ENCODE measurements at regions not wholly inside any gene's neighbourhood (a gene's known extent, or its start where the extent isn't known, plus 50 kb on each side); places are given as distances from the start of the nearest gene placed in this dataset.
"Not testable (repeated sequence)": the region's sequence is repeated elsewhere in the genome, so short reads cannot be mapped to it uniquely, and the experiment has no call there.

GRCh38 chr3:118245312-118245711, 789.3 kb downstream of the IGSF11 start:
- DNase-seq, result no peak

DNA sequence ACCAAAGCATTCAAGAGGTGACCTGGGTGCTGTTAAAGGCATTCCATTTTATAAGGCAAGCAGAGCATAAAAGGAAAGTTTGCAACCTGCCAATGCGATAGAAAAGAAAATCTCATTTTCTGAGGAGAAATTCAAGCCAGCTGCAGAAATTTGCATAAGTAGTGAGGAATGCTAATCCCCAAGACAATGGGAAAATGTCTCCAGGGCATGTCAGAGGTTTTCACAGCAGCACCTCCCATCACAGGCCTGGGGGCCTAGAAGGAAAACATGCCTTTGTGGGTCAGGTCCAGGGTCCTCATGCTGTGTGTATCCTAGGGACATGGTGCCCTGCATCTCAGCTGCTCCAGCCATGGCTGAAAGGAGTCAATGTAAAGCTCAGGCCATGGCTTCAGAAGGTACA, 775.8 kb downstream of the IGSF11 start:
- not testable (repeated sequence) for DNase-seq

- no peak for DNase-seq
These were observed 771.7 kb downstream of the IGSF11 start for GRCh38 chr3:118262800-118263402.

DNA sequence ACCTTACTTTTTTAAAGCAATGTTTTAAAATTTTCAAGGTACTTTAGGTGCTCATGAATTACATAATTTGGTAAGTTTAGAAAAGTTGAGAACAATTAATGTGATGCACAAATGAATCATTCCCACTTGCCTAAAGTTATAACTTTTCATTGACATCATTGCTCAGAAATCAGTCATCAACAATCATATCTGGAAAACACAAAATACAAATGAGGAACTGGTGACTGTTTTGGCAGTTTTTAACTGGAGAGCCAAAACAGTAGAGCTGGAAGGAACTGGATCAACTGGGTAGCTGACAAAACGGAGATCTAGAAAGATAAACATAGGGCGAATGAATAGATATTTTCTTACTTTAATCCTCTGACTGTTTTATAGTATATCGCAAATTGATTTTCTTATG, 767.1 kb downstream of the IGSF11 start:
- DNase-seq, result no peak

- DNase-seq, result no peak
These were observed 765.0 kb downstream of the IGSF11 start for GRCh38 chr3:118269537-118270125.

- no peak for DNase-seq
These were observed 761.7 kb downstream of the IGSF11 start for GRCh38 chr3:118272991-118273390.

DNA sequence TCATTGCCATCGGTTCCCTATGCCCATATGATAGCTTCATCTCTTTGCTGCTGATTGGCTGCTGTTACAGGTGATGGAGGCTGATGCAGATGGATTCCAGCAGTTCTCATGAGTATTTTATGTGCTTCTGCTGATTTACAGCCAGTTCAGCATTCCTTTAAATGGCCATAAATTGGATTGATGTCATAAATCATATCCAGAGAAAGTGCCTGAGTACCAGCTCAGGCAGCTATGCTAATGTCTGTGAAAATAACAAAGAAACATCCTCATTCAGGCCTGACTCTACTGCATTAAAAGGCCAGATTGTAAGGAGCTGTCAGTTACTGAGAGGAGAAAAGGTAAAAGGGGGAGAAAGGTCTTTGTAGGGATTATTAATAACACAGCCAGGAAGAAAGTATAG, 756.8 kb downstream of the IGSF11 start:
- no peak for DNase-seq

- no peak for DNase-seq
These were observed 741.8 kb downstream of the IGSF11 start for GRCh38 chr3:118292841-118293240.

GRCh38 chr3:118298133-118298532, 736.5 kb downstream of the IGSF11 start:
- DNase-seq, result no peak

- DNase-seq, result no peak
These were observed 730.1 kb downstream of the IGSF11 start for GRCh38 chr3:118304557-118304956.

- no peak for DNase-seq
These were observed 701.9 kb downstream of the IGSF11 start for GRCh38 chr3:118332699-118333098.

DNA sequence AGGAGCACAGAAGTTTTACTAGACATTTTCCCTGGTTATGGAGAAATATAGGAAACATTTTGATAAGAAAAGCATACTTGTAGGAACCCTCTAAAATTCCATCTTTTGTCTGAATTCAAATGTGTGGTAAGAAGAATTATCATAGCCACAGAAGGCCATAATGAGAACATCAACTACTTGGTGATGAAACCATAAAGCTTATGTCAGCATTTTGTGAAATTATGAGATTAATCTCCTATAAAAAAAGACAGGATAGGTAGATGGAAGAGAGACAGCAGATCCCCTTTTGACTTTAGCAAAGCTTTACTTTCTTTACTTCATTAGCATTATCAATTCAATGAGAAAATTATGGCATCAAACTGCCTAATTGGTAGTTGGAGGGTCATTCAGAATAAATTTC, 697.0 kb downstream of the IGSF11 start:
- no peak for DNase-seq

GRCh38 chr3:118347396-118348168, 687.1 kb downstream of the IGSF11 start:
- DNase-seq, result no peak

DNA sequence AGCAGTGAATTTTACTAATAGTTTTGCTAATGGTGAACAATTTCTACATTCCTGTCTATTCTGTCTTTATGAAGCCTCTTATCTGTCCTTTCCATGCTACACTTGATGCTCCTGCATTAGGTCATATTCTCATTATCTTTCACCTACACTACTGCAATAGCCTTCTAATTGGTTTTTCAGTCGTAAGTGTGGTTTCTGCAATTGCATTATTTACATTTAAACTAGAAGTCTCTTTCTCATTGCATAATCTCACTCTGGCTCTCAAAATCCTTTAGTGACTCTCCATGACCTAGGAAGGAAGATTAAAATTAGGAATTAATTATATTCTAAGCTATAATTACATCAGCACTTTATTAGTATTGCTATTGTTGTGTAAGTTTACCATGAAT, 686.5 kb downstream of the IGSF11 start:
- DNase-seq, result no peak

DNA sequence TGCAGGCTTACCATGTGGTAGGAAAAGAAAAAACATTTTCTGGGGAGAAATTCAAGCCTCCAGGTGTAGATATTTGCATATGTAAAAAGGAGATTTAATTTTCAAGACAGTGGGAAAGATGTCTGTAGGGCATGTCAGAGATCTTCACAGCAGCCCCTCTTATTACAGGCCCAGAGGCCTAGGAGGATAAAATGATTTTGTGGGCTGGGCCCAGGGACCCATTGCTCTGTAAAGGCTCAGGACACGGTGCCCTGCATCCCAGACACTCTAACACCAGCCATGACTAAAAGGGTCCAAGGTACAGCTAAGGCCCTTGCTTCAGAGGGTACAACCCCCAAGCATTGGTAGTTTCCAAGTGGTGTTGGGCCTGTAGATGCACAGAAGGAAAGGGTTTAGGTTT, 680.1 kb downstream of the IGSF11 start:
- DNase-seq, result no peak

GRCh38 chr3:118369892-118370491, 664.7 kb downstream of the IGSF11 start:
- no peak for DNase-seq

- no peak for DNase-seq
These were observed 654.1 kb downstream of the IGSF11 start for GRCh38 chr3:118380576-118380975.

GRCh38 chr3:118396491-118396890, 638.2 kb downstream of the IGSF11 start:
- DNase-seq, result no peak

DNA sequence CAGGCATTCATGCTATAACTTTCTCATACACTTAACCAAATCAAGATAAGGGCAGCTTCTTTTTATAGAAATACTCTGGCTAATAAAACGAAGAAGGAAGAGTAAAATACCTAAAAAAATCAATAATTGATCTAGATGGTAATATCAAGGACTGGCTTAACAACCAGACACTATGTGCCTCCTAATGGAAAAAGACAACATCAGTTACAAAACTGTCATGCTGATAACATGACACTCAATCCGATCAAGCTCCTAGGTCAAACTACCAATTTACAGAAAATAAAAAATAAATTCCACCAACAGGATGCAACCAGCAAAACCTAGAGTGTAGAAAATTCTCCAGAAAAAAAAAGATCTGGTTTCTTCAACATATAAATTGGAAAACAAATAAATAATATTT, 634.6 kb downstream of the IGSF11 start:
- DNase-seq, result no peak

DNA sequence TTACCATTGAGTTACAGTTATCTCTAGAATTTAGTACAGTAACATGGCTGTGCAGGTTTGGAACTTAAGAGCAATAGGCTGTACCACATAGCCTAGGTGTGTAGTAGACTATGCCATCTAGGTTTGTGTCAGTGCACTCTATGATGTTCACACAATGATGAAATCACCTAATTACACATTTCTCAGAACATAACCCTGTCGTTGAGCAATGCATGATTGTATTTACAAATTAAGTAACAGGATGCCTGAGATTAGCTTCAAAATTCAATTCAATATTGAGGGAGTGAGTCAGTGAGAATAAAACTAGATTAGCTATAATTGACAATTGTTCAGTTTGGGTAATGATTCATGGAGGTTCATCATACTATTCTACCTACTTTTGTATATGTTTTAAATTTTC, 633.8 kb downstream of the IGSF11 start:
- no peak for DNase-seq

GRCh38 chr3:118401887-118402286, 632.8 kb downstream of the IGSF11 start:
- no peak for DNase-seq

DNA sequence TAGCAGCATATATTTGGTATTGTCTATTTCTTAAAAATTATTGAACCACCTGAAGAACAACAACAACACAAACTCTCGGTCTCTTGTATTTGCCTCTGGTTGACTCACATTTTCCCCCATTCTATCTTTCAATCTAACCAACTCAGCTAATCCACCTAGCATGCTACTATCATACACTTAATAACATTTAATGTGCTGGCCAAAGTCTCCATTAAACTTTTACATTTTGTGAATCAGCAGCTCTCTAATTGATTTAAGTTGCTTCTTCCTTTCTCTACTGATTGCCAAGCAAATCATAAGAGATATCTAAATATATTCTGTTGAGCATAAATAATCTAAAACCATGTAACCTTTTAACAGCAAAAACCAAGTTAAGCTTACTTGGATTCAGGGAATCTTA, 631.7 kb downstream of the IGSF11 start:
- DNase-seq, result no peak

DNA sequence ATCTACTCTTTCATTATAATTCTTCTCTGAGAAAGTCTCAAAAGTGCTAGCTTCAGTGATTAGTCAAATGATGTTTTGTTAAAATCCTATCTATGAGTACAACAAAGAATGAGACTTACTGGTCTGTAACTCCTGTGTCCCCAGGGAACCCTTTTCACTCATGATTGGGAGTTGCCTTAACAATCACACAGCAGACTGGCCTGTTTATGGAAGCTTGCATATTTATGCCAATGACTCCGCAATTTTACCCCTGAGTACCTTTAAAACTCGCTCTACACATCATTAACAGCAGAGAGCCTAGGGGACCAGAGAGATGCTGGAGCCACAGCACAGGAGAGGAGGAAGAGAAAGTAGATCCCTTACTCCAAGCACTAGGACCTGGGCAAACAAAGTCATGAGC, 628.1 kb downstream of the IGSF11 start:
- DNase-seq, result no peak

DNA sequence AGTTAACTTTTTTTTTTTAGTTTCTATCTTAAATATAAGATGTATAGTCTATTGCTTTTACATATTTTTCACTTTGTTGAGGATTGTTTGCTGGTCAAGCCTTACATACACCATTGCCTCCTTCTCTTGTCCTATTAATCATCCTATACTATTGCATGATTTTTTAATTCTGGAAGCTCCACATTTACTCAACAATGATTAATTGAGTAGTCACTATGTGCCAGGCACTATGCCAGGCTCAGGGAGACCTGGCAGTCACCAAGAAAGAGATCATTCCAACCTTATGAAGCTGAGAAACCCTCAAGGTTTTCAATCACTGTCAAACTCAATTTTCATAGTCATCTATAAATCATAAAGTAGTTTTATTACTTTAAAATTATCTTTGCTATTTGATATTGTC, 626.2 kb downstream of the IGSF11 start:
- DNase-seq, result no peak

Measured in activated T-cell treated with anti-CD3 and anti-CD28 coated beads, Interleukin-2, amount 50 U/mL, for 1 hour (primary cell).